Stimulated activated CD4-positive, alpha-beta T cell treated with anti-CD3 and anti-CD28 coated beads, Interleukin-4, amount 100 ng/mL, for 4 hours (primary cell): ENCODE measurements at regions not wholly inside any gene's neighbourhood (a gene's known extent, or its start where the extent isn't known, plus 50 kb on each side); places are given as distances from the start of the nearest gene placed in this dataset.

Experiments used
- DNase-seq, 2 experiments: peaks; one replicate each; pipeline ENCODE4 v3.0.0-alpha.2; 2020

DNA sequence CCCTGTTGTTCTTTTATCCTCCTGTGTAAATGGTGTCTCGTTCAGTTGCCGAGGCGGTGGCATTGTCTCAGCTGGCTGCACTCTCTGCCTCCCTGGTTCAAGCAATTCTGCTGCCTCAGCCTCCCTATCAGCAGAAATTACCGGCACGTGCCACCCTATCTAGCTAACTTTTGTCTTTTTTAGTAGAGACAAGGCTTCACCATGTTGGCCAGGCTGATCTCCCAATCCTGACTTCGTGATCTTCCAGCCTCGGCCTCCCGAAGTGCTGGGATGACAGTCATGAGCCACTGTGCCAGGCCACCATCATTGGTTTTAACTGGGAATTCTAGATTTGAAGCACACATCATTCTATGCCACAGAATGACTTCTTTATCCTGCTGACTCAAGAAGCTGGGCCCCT lies 175.3 kb upstream of the ALG10B start:
- DNase-seq: no peak

- no peak for DNase-seq
Measured at GRCh38 chr12:38141861-38142260, 174.7 kb upstream of the ALG10B start.

DNA sequence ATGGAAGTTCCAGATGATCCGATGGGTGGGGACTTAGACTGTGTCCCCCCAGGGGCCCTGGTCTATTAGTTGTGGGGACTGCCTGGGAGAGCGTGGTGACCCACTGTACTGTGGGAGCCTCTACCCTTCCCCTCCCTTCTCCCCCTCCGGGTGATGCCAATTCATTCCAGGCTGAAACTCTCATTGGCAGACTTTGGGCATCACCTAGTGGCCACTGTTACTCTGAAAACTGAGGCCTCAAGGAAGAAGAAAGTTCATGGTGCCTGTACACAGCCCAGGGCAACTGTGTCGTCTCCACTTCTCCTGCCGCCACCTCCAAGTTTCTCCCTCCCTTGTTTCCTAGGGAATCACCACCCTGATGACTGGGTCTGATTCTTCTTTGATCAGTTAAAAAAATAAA lies 173.6 kb upstream of the ALG10B start:
- DNase-seq: no peak

DNA sequence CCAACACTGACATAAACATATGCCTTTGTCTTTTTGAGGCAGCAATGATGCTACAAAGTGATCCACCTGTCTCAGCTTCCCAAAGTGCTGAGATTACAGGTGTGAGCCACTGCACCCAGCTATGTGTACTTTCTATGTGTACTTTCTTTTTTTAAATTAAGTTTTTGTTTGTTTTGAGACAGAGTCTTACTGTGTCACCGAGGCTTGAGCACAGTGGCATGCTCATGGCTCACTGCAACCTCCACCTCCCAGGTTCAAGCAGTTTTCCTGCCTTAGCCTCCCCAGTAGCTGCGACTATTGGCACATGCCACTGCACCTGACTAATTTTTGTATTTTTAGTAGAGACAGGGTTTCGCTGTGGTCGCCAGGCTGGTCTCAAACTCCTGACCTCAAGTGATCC lies 172.5 kb upstream of the ALG10B start:
- DNase-seq: no peak

DNA sequence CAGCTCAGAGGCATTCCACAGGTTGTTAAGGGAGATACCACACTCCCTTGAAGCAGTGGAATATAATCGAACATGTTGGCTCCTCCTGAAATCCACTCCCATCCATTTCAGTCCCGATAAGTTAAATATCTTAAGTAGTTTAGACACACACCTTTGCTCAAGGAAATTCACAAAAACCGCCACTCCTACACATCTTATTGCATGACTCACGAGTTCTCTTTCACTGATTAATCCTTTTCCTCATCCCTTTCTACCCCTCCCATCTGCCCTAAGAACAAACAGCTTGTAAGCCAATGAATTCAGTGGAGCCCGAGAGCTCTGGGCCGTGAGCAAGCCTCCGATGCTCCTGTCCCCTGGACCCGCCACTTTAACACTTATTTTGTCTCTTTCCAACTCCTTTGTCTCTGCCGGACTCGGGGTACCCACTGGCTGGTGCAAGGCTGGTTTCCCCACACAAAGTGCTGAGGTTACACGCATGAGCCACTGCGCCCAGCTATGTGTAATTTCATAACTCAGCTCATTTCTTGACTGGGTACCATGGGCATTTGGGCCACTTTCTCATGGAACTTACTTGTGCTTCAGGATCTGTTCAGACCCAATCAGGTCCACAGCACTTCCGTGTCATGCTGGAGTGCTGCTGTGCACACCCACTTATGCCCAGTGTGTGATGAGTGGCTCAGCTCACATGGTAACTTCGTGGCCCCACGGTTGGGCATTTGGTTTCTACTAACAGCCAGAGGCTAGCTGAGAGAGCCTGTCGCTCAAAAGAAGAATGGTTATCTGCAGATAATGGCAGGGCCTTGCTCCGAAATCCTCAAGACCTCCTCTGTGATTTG lies 171.8 kb upstream of the ALG10B start:
- no peak for DNase-seq

DNA sequence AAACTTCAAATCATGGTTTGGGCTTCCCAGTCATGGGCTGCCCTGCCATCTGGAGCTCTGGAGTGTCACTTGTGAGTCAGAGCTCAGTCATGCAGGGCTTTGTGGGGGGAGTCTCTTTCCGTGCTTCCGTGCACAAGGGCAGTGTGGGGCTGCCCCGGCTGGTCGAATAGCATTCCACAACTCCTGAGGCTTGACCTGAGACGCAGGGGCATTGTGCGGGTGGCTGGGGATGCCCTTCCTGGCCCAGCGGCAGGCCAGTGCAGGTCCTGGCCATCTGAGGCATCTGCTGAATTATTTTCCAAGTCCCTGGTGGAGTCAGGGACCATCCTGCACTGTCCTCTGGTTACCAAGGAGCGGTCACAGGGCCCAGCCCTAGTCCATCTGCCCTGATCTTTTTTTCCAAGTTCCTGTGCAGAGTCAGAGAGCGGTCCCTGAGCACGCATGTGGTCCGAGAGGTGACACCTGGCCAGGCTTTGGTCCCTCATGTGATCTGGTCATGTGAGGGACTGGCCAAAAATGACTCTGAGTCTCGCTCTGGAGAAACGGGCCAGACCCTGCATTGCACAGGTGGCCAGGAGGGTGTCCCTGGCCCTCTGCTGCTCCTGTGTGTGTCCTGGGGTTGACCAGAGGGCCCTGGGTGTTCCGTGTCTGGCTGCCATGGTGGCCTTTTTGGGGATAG lies 167.0 kb upstream of the ALG10B start:
- no peak for DNase-seq

DNA sequence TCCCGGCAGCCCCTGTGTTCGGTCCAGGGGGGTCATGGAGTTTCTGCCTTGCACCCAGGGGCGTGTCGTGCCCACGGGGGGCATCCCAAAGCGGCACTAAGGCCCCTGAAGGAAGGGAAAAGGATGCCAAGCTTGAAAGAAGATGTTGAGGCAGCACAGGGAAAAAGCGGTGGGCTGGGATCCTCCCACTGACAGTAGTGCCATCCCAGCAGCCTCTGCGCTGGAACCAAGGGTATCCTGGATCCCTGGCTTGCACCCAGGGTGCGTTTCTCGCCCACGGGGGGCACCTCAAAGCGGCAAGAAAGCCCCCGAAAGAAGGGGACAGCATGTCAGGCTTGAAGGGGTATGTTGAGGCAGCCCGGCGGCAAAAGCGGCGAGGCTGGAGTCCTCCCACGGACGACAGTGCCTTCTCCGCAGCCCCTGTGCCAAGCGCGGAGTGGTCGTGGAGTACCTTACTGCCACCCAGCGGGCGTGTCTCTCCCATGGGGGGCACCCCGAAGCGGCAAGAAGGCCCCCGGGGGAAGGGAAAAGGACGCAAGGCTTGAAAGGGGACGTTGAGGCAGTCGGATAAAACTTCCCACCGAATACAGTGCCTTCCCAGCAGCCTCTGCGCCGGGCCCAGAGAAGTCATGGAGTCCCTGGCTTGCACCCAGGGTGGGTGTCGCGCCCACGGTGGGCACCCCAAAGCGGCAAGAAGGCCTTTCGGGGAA lies 164.4 kb upstream of the ALG10B start:
- DNase-seq: no peak

- DNase-seq: no peak
Measured at GRCh38 chr12:38152816-38153736, 163.5 kb upstream of the ALG10B start.

DNA sequence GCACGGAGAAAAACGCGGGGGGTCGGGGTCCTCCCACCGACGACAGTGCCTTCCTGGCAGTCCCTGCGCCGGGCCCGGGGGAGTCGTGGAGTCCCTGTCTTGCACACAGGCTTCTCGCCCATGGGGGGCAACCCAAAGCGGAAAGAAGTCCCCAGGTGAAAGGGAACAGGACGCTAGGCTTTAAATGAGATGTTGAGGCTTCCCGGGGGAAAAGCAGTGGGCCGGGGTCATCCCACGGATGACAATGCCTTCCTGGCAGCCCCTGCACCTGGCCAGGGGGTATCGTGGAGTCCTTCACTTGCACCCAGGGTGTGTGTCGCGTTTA lies 162.9 kb upstream of the ALG10B start:
- DNase-seq: no peak

DNA sequence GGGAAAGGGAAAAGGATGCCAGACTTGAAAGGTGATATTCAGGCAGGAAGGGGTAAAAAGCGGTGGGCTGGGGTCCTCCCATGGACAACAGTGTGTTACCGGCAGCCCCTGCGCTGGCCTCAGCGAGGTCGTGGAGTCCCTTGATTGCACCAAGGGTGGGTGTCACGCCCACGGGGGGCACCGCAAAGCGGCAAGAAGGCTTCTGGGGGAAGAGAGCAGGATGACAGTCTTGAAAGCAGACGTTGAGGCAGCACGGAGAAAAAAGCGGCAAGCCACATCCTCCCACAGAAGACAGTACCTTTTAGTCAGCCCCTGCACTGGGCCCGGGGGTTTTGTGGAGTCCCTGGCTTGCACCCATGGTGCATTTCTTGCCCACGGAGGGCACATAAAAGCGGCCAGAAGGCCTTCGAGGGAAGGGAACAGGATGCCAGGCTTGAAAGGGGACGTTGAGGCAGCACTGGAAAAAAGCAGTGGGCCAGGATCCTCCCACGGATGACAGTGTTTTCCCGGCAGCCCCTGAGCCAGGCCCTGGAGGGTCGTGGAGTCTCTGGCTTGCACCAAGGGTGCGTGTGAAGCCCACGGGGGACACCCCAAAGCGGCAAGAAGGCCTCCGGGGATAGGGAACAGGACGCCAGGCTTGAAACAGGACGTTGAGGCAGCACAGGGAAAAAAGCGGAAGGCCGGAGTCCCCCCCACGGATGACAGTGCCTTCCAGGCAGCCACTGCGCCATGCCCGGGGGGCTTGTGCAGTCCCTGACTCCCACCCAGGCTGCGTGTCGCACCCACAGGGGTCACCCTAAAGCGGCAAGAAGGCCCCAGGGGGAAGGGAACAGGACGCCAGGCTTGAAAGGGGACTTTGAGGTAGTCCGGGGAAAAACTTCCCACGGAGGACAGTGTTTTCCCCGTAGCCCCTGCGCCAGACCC lies 162.2 kb upstream of the ALG10B start:
- no peak for DNase-seq

DNA sequence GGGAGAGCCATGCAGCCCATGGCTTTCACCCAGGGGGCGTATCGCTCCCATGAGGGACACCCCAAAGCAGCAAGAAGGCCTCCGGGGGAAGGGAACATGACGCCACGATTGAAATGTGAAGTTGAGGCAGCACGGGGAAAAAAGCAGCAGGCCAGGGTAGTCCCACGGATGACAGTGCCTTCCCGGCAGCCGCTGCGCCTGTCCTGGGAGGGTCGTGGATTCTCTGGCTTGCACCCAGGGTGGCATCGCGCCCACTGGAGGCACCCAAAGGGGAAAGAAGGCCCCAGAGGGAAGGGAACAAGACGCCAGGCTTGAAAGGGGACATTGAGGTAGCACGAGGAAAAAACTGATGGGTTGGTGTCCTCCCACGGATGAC lies 161.6 kb upstream of the ALG10B start:
- no peak for DNase-seq

- DNase-seq: no peak
Measured at GRCh38 chr12:38155526-38156496, 160.8 kb upstream of the ALG10B start.

DNA sequence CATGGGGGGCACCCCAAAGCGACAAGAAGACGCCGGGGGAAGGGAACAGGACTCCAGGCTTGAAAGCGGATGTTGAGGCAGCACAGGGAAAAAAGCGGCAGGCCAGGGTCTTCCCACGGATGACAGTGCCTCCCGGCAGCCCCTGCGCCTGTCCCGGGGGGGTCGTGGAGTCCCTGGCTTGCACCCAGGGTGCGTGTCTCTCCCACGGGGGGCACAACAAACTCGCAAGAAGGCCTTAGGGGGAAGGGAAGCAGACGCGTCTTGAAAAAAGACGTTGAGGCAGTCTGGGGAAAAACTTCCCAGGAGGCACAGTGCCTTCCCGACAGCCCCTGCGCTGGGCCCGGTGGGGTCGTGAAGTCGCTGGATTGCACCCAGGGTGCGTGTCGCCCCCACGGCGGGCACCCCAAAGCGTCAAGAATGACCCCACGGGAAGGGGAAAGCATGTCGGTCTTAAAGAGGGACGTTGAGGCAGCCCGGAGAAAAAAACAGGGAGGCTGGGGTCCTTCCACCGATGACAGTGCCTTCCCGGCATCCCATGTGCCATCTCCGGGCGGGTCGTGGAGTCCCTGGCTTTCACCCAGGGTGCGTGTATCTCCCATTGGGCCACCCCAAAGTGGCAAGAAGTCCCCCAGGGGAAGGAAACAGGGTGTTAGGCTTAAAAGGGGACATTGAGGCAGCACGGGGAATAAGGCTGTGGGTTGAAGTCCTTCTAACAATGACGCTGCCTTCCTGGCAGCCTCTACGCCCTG lies 159.9 kb upstream of the ALG10B start:
- no peak for DNase-seq

DNA sequence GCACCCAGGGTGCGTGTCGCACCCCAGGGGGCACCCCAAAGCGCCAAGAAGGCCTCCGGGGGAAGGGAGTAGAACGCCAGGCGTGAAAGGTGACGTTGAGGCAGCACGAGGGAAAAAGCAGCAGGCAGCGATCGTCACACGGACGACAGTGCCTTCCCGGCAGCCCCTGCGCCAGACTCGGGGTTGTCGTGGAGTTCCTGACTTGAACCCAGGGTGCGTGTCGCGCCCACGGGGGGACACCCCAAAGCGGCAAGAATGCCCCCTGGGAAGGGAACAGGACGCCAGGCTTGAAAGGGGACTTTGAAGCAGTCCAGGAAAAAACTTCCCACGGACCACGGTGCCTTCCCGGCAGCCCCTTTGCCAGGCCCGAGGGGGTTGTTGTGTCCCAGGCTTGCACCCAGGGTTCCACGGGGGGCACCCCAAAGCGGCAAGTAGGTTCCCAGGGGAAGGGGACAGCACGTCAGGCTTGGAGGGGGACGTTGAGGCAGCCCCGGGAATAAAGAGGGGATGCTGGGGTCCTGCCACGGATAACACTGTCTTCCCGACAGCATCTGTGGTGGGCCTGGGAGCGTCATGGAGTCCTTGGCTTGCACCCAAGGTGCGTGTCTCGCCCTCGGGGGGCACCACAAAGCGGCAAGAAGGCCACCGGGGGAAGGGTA lies 159.2 kb upstream of the ALG10B start:
- no peak for DNase-seq

- no peak for DNase-seq
Measured at GRCh38 chr12:38157933-38158401, 158.6 kb upstream of the ALG10B start.

- no peak for DNase-seq
Measured at GRCh38 chr12:38158428-38159091, 158.0 kb upstream of the ALG10B start.

- DNase-seq: no peak
Measured at GRCh38 chr12:38159092-38159551, 157.5 kb upstream of the ALG10B start.

DNA sequence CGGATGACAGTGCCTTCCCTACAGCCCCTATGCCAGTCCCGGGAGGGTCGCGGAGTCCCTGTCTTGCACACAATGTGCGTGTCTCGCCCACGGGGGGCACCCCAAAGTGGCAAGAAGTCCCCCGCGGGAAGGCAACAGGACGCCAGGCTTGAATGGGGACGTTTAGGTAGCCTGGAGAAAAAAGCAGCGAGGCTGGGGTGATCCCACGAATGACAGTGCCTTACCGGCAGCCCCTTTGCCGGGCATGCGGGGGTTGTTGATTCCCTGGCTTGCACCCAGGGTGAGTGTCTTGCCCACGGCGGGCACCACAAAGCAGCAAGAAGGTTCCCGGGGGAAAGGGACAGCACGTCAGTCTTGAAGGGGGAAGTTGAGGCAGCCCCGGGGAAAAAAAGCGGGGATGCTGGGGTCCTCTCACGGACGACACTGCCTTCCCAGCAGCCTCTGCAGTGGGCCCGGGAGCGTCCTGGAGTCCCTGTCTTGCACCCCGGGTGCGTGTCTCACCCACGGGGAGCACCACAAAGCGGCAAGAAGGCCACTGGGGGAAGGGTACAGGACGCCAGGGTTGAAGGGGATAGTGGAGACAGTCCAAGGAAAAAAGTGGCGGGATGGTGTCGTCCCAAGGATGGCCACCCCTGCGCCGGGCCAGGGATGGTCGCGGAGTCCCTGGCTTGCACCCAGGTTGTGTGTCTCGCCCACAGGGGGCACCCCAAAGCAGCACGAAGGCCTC lies 156.8 kb upstream of the ALG10B start:
- DNase-seq: no peak
